Transverse colon (tissue), 4 donors: ENCODE measurements at regions not wholly inside any gene's neighbourhood (a gene's known extent, or its start where the extent isn't known, plus 50 kb on each side); places are given as distances from the start of the nearest gene placed in this dataset.

Experiments
- DNase-seq: peaks from one replicate; pipeline ENCODE4 v3.0.0-alpha.2; 2019
- H3K27ac ChIP-seq, 4 donors: fragments of 200-600 bp; sonication (generic); 2 replicates each; pipeline ENCODE4 v1.5.1; 2016 to 2018; ENCODE audit warnings: inconsistent platforms in 4 of 4
- H3K27me3 ChIP-seq: fragments of 200-600 bp; sonication (generic); 2 replicates; pipeline ENCODE4 v1.5.1; 2017; ENCODE audit warnings: inconsistent platforms
- H3K36me3 ChIP-seq, 4 donors: fragments of 200-600 bp; sonication (generic); 2 replicates each; pipeline ENCODE4 v1.5.1; 2017 to 2019; ENCODE audit warnings: inconsistent platforms in 4 of 4
- H3K4me1 ChIP-seq, 4 donors: fragments of 200-600 bp; sonication (generic); 2 replicates each; pipeline ENCODE4 v1.5.1; 2017 to 2020; ENCODE audit warnings: inconsistent platforms in 4 of 4
- H3K4me3 ChIP-seq, 4 donors: fragments of 200-600 bp; sonication (generic); 1 replicate in 1 of 4; 2 replicates in 3 of 4; pipeline versions ENCODE4 v1.5.1 to v1.6.1; 2017 to 2019; ENCODE audit warnings: inconsistent platforms in 4 of 4
- H3K9me3 ChIP-seq, 2 donors: fragments of 200-600 bp; sonication (generic); 2 replicates each; pipeline ENCODE4 v1.5.1; 2017 to 2019; ENCODE audit warnings: inconsistent platforms in 2 of 2
- CTCF ChIP-seq, 5 experiments: fragments of 200-600 bp in 3 of 5; fragments of 450-650 bp in 2 of 5; sonication (generic) in 3 of 5; IDR thresholded peaks; 1 replicate in 2 of 5; 2 replicates in 3 of 5; pipeline ENCODE4 v1.5.1; 2016 to 2017; ENCODE audit warnings: antibody characterized with exemption in 5 of 5, inconsistent platforms in 3 of 5, mild to moderate bottlenecking in 2 of 5, moderate library complexity in 1 of 5
- EP300 ChIP-seq: sonication (generic); formaldehyde crosslinking; IDR thresholded peaks from one replicate; pipeline ENCODE4 v1.6.1; 2017; ENCODE audit warnings: antibody characterized with exemption, low read depth
- POLR2A ChIP-seq: fragments of 450-650 bp; IDR thresholded peaks from one replicate; pipeline ENCODE4 v1.6.1; 2016; ENCODE audit warnings: antibody characterized with exemption, mild to moderate bottlenecking, moderate library complexity
- POLR2AphosphoS5 ChIP-seq, 3 donors: sonication (generic); formaldehyde crosslinking; IDR thresholded peaks; one replicate each; pipeline ENCODE4 v1.6.1; 2016; ENCODE audit warnings: antibody characterized with exemption in 3 of 3
- WGBS, 2 donors: methylation state at CpG; one replicate each; pipeline ENCODE4 v1.1.5; 2018; ENCODE audit warnings: low coverage in 1 of 2; 5-methylcytosine and 5-hydroxymethylcytosine counted together
- in situ Hi-C, 4 donors: fragments of 200-750 bp; cut with MboI; loops; one replicate each; pipeline versions ENCODE4 v1.15.0 to v1.15.1; 2017; ENCODE audit warnings: low sequenced_read_pairs in 3 of 4, low pct_ligation_motif_present in 1 of 4, low pct_unique_long_range_greater_than_20kb in 1 of 4
- intact Hi-C: fragments of 100-400 bp; cut with DNase I; formaldehyde crosslinking; loops from one replicate; pipeline ENCODE4 v1.15.1; 2023; ENCODE audit warnings: low total_unique reads

GRCh38 chr15:96087180-96087884 is 243.2 kb upstream of the NR2F2 start:
- Histone ChIP-seq H3K4me1 (peaks cover 0 to 6% (median 0%) of the 10 kb centered on the region in 4 donors), H3K27ac (no peak overlapping the region), H3K27me3 (no peaks in the 10 kb centered on the region), H3K4me3 (no peak overlapping the region), H3K36me3 (no peaks in the 10 kb centered on the region), H3K9me3 (no peaks in the 10 kb centered on the region)
- intact Hi-C loops (no loop called here), in situ Hi-C loops (no loop called here)
- TF ChIP-seq POLR2A (no peak), POLR2AphosphoS5 (IDR thresholded peaks at IDR 0.05) (no peak), CTCF (IDR thresholded peaks at IDR 0.05) (no peak), EP300 (no peak)
- no peak for DNase-seq
- 24 to 57% methylated on average over 1 to 2 of the region's 2 CpGs for WGBS, 2 donors

GRCh38 chr15:96088650-96089049 is 241.8 kb upstream of the NR2F2 start:
- no peaks in the 10 kb centered on the region for H3K36me3 ChIP-seq
- no peak for TF ChIP-seq EP300
- TF ChIP-seq POLR2A: no peak
- no peak for TF ChIP-seq CTCF (IDR thresholded peaks at IDR 0.05)
- no peak for TF ChIP-seq POLR2AphosphoS5 (IDR thresholded peaks at IDR 0.05)
- no peak for DNase-seq
- WGBS, 2 donors: 53 to 78% methylated on average over 1 of the region's 1 CpG
- no peaks in the 10 kb centered on the region for H3K9me3 ChIP-seq
- H3K4me1 ChIP-seq: peaks cover 0 to 6% (median 0%) of the 10 kb centered on the region in 4 donors
- no peak overlapping the region for H3K27ac ChIP-seq
- no peak overlapping the region for H3K4me3 ChIP-seq
- intact Hi-C loops (loop anchor here (2.0 kb wide), 1 partner anchor 68 kb away; no protein-coding TSS in a partner anchor), in situ Hi-C loops (no loop called here)
- H3K27me3 ChIP-seq: no peaks in the 10 kb centered on the region

GRCh38 chr15:96089405-96090058 is 241.0 kb upstream of the NR2F2 start:
- H3K4me3 ChIP-seq: no peak overlapping the region
- no peak for DNase-seq
- TF ChIP-seq EP300 (no peak), CTCF (IDR thresholded peaks at IDR 0.05) (no peak), POLR2A (no peak), POLR2AphosphoS5 (IDR thresholded peaks at IDR 0.05) (no peak)
- intact Hi-C loops: loop anchor here (2.0 kb wide), 1 partner anchor 67 kb away; no protein-coding TSS in a partner anchor
- H3K4me1 ChIP-seq: peaks cover 0 to 6% (median 0%) of the 10 kb centered on the region in 4 donors
- in situ Hi-C loops: no loop called here
- no peaks in the 10 kb centered on the region for H3K27me3 ChIP-seq
- H3K9me3 ChIP-seq: no peaks in the 10 kb centered on the region
- WGBS, 2 donors: 66 to 73% methylated on average over 8 to 11 of the region's 11 CpGs
- no peaks in the 10 kb centered on the region for H3K36me3 ChIP-seq
- H3K27ac ChIP-seq: no peak overlapping the region

- no peak overlapping the region for H3K27ac ChIP-seq
- TF ChIP-seq CTCF (IDR thresholded peaks at IDR 0.05) (no peak), POLR2AphosphoS5 (IDR thresholded peaks at IDR 0.05) (no peak), EP300 (no peak), POLR2A (no peak)
- 21 to 57% methylated on average over 1 of the region's 1 CpG for WGBS, 2 donors
Measured at GRCh38 chr15:96092186-96092585, 238.3 kb upstream of the NR2F2 start.

More at GRCh38 chr15:96092186-96092585, 238.3 kb upstream of the NR2F2 start:
- H3K36me3 ChIP-seq: no peaks in the 10 kb centered on the region
- no peaks in the 10 kb centered on the region for H3K9me3 ChIP-seq
- H3K4me1 ChIP-seq: peaks cover 0 to 6% (median 0%) of the 10 kb centered on the region in 4 donors
- no peak for DNase-seq
- in situ Hi-C loops: no loop called here
- intact Hi-C loops: no loop called here
- H3K4me3 ChIP-seq: no peak overlapping the region
- no peaks in the 10 kb centered on the region for H3K27me3 ChIP-seq
